ENCODE measurements at regions not wholly inside any gene's neighbourhood (a gene's known extent, or its start where the extent isn't known, plus 50 kb on each side); places are given as distances from the start of the nearest gene placed in this dataset.

- no peak for DNase-seq (ENCODE audit: low read depth in 2 of 2)
Measured at GRCh38 chr14:101367421-101368261, 193.7 kb upstream of the DIO3 start.

DNA sequence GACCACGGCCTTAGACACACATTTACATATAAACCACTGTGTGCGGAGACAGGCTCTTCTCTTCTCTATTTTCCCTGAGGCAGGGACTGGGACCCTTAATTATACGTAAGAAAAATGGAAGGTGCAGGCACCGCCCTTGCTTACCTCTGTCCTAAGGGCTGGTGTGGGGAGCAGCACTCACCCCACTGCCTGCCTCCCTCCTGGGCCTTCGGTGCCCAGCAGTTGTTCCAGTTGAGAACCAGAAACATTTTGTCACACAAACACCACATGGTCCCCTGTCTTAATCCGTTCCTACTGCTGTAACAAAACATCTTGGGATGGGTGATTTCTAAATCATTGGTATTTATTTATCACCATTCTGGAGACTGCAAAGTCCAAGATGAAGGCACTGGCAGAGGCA lies 192.7 kb upstream of the DIO3 start:
- DNase-seq (ENCODE audit: low read depth in 2 of 2) = no peak

DNA sequence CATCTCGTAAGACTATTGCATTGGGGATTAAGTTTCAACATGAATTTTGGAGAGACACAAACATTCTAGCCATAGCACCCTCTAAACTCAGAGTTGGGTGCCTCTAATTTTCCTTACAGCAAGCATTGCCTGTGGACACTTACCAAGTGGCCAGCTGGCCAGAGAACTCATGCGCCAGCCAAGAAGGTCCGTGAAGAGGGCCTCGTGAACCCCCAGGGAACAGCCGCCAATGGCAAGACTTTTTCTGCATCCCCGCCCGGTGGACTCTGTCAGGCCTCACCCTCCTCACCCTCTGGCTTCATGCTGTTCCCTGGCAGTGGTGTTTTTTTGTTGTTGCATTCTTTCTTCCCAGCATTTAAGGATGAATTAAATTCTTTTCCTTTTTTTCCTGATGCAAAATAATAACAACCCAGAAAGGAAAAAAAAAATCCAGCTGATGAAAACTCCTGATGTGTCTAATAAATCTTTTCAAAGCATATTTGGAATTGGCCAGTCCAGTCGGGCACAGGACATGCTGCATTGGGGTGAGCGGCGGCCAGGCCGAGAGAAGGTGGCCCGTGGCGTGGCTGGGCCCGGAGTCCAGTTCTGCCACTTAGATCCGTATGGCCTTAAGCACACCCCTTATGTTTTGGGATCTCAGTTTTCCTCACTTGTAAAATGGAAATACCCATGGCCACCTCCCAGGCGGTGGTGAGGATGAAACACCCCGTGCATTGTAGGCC lies 191.9 kb upstream of the DIO3 start:
- DNase-seq (ENCODE audit: low read depth in 2 of 2) = no peak

DNA sequence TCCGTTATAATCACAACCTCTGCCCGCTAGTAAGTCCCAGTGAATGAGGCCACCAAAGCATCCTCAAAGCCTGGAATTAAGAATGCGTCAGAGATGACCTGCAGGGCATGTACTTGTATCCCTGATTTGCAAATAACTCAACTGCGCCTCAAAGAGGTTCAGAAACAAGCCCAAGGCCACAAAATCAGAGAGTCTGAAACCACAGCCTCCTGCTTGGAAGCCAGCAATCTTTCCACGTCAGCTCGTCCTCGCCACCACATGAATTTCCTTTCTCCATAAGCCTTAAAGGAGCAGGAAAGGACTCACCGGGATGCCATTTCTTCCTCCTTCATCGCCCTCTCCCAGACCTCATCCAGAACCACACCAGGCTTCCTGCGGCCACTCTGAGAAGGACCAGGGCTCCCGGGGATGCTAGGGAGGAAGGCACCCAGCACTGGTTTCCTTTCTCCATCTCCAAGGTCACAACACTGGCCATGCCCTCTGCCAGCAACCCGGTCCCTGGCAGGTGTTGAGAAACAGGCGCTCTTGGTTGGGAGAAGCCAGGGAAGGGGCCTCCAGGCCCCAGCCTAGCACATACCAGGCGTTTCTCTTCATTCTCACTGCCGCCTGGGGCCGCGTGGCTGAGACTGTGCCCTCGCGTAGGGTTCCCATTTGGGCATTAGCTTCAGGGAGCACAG lies 191.2 kb upstream of the DIO3 start:
- no peak for DNase-seq (ENCODE audit: low read depth in 2 of 2)

DNA sequence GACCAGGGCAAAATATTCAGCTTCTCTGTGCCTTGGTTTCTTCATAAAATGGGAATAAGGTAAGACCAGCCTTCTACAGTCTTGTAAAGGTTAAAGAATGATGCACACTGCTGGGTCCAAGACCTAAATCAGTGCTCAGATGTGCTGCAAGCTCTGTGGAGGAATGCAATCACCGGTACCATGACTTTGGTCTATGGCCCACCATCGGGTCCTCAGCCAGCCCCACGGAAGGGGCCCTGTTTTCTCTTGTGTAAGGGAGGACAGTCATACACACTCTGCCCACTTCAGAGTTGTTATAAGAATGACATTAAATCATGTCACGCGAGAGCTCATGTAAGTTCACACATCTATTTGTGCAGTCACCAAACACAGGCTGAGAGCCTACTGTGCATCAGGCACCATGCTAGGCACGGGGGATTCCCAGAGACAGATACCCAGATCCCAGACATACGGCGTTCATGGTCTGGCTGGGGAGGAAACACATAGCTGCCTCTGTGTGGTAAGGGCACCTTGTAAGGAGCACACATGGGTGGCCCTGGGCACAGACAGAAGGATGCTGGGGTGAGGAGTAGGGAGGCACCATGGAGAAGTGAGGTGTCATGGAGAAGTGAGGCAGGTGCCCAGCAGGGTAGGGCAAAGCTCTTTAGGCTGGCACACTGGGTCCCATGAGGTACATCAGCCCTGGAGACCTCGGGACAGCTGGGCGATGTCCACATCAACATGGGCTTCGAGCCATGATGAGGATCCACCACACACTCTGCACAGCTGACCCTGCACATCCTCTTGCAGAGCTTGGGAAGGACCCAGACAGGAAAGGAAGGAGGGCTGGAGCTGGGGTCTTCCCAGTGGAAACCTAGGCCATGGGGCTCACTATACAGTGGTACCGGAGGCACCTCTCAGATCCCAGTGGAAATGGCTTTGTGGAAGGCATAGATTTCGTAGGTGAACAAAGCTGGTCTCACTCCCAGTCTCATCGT lies 190.4 kb upstream of the DIO3 start:
- no peak for DNase-seq (ENCODE audit: low read depth in 2 of 2)

- DNase-seq (ENCODE audit: low read depth in 2 of 2) = no peak
Measured at GRCh38 chr14:101371799-101372793, 189.2 kb upstream of the DIO3 start.

GRCh38 chr14:101372894-101373620 lies 188.2 kb upstream of the DIO3 start:
- no peak for DNase-seq (ENCODE audit: low read depth in 2 of 2)

- no peak for DNase-seq (ENCODE audit: low read depth in 2 of 2)
Measured at GRCh38 chr14:101373690-101374295, 187.5 kb upstream of the DIO3 start.

GRCh38 chr14:101374373-101375338 lies 186.6 kb upstream of the DIO3 start:
- no peak for DNase-seq (ENCODE audit: low read depth in 2 of 2)

DNA sequence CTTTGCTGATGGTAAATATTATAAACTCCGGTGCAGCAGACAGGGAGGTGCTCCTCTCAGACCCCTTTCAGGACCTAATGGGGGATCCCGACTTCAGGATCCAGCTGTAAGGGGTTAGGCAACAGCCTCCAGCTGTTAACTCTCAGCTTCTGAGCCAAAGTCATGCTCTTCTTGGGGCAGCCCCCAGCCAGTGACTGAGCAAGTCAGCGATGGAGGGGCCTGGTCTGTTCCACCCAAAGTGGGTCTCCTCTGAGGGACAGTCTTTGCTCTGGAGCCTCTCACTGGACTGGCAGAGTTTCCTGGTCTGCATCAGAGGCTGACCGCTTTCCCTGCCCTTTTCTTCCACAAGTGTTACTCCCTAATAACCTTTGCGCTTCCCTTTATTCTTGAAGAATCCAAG lies 184.2 kb upstream of the DIO3 start:
- DNase-seq (ENCODE audit: low read depth in 2 of 2) = no peak

- no peak for DNase-seq (ENCODE audit: low read depth in 2 of 2)
Measured at GRCh38 chr14:101379842-101380241, 181.5 kb upstream of the DIO3 start.

- DNase-seq (ENCODE audit: low read depth in 2 of 2) = no peak
Measured at GRCh38 chr14:101380512-101380911, 180.8 kb upstream of the DIO3 start.

- no peak for DNase-seq (ENCODE audit: low read depth in 2 of 2)
Measured at GRCh38 chr14:101380940-101381339, 180.4 kb upstream of the DIO3 start.

DNA sequence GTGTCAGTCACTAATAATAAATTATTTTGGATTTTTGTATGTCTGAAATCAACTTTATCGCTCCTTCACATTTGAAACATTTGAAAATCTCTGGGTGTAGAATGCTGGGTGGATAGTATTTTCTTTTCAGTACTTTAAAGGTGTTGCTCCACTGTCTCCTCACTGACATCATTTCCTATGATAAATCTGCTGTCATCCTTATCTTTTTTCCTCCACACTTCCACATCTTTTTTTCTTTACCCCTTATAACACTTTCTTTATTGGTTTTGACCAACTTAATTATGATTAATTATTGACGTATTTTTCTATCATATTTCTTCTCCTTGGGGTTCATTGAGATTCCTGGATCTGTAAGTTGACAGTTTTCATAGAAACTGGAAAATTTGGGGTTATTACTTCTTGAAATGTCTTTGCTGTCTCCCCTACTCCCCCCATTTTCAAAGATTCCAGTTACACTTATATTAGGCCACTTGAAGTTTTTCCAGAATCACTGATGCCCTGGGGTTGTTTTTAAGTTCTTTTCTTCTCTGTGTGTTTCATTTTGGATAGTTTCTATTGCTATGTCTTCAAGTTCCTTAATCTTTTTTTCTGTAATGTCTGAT lies 177.5 kb upstream of the DIO3 start:
- DNase-seq (ENCODE audit: low read depth in 2 of 2) = no peak

- no peak for DNase-seq (ENCODE audit: low read depth in 2 of 2)
Measured at GRCh38 chr14:101394374-101394773, 166.9 kb upstream of the DIO3 start.

DNA sequence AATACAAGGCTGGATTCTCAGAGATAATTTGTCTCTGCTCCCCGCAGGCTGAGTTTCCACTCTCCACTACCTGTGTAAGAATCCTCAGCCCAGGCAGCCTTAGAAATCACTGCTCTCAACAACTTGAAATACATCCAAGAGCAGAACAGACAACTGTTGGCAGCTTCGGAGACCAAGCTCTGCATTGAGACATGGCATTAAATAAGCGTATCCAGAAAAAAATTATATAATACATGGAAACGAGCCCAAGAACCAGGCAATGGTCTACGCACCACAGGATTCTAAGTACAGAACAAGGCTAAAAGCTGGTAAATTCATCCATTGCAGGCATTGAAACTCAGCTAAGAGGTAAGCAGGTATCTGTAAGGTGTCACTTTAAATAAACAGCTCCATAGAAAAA lies 165.5 kb upstream of the DIO3 start:
- no peak for DNase-seq (ENCODE audit: low read depth in 2 of 2)

- DNase-seq (ENCODE audit: low read depth in 2 of 2) = no peak
Measured at GRCh38 chr14:101397206-101397605, 164.1 kb upstream of the DIO3 start.

DNA sequence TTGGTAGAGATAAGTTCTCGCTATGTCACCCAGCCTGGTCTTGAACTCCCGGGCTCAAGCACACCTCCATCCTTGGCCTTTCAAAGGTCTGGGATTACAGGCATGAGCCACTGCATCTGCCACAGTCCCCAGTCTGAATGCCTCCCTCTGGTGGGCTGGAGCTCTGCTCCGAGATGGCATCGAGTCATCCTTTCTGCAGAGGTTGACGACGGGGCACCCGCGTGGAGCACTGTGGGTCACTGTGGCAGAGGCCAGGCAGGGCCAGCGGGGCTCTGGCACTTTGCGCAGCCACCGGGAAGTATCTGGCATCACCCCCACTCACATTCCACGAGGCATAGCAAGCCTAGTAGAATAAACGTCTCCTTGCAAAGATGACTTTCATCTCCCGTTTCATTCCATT lies 163.3 kb upstream of the DIO3 start:
- DNase-seq (ENCODE audit: low read depth in 2 of 2) = no peak

All from stimulated activated CD8-positive, alpha-beta memory T cell treated with anti-CD3 and anti-CD28 coated beads, Interleukin-7, amount 100 ng/mL, for 1 hour (primary cell).